H1 (cell line): ENCODE measurements at regions not wholly inside any gene's neighbourhood (a gene's known extent, or its start where the extent isn't known, plus 50 kb on each side); places are given as distances from the start of the nearest gene placed in this dataset.
"Not testable (repeated sequence)": the region's sequence is repeated elsewhere in the genome, so short reads cannot be mapped to it uniquely, and the experiment has no call there.

ENCODE experiments used
- CTCF ChIA-PET: fragments of 300-600 bp; sonication (Branson Sonifier 250); formaldehyde crosslinking; loops from one replicate; lab custom pipeline; 2021; ENCODE audit not compliant: partially characterized antibody; lab: Charles Lee
- POLR2A ChIA-PET: fragments of 300-600 bp; sonication (Branson Sonifier 250); formaldehyde crosslinking; loops from one replicate; lab custom pipeline; 2021; ENCODE audit warnings: inconsistent platforms; ENCODE audit not compliant: partially characterized antibody; lab: Charles Lee
- DNase-seq, 2 experiments: peaks; one replicate each; pipeline versions ENCODE4 v3.0.0 to v3.0.0-alpha.2; 2010 to 2022; ENCODE audit warnings: low spot score in 2 of 2, low read depth in 1 of 2, mixed read lengths in 1 of 2
- FAIRE-seq: peaks from 2 replicates; lab custom pipeline; 2011; peaks lifted over from hg19 to GRCh38; lab: Jason Lieb, UNC
- H2AFZ ChIP-seq: 2 replicates; pipeline ENCODE4 v1.8.1; 2012; ENCODE audit warnings: low read length, inconsistent platforms
- H2AK5ac ChIP-seq: 2 replicates; pipeline ENCODE4 v1.6.1; 2013; ENCODE audit warnings: low read depth, low read length
- H2BK120ac ChIP-seq: replicated peaks from 2 replicates; pipeline ENCODE3; 2013; ENCODE audit warnings: low read depth, low read length, inconsistent platforms
- H2BK12ac ChIP-seq: 2 replicates; pipeline ENCODE4 v1.6.1; 2013; ENCODE audit warnings: low read depth, low read length
- H2BK15ac ChIP-seq: 2 replicates; pipeline ENCODE4 v1.6.1; 2013; ENCODE audit warnings: low read length
- H2BK20ac ChIP-seq: 2 replicates; pipeline ENCODE4 v1.6.1; 2013; ENCODE audit warnings: low read length
- H2BK5ac ChIP-seq: 2 replicates; pipeline ENCODE4 v1.6.1; 2013; ENCODE audit warnings: low read depth, low read length
- H3K14ac ChIP-seq: 2 replicates; pipeline ENCODE4 v1.6.1; 2013; ENCODE audit warnings: inconsistent platforms; ENCODE audit not compliant: insufficient read length
- H3K18ac ChIP-seq: 2 replicates; pipeline ENCODE4 v1.6.1; 2013; ENCODE audit warnings: low read length; ENCODE audit errors: extremely low read depth
- H3K23ac ChIP-seq: 2 replicates; pipeline ENCODE4 v1.6.1; 2013; ENCODE audit warnings: inconsistent platforms; ENCODE audit not compliant: insufficient read length
- H3K23me2 ChIP-seq: 2 replicates; pipeline ENCODE4 v1.6.1; 2013; ENCODE audit warnings: low read depth, low read length
- H3K27ac ChIP-seq: 2 replicates; pipeline ENCODE4 v1.6.1; 2011; ENCODE audit warnings: low read depth, low read length, inconsistent platforms
- H3K27me3 ChIP-seq, 4 experiments: replicated peaks in 1 of 4; 1 replicate in 1 of 4; 2 replicates in 3 of 4; pipeline versions ENCODE4 v1.6.1 to v1.8.1; 2011 to 2013; ENCODE audit warnings: low read length in 3 of 4, mild to moderate bottlenecking in 3 of 4, inconsistent platforms in 2 of 4, mixed read lengths in 2 of 4, moderate library complexity in 1 of 4; ENCODE audit not compliant: control insufficient read depth in 3 of 4, insufficient read depth in 3 of 4; ENCODE audit errors: extremely low read depth in 1 of 4
- H3K36me3 ChIP-seq, 4 experiments: 2 replicates each; pipeline versions ENCODE4 v1.6.1 to v1.8.1; 2011 to 2013; ENCODE audit warnings: mild to moderate bottlenecking in 4 of 4, low read length in 3 of 4, moderate library complexity in 2 of 4, control low read depth in 1 of 4, inconsistent platforms in 1 of 4; ENCODE audit not compliant: insufficient read depth in 4 of 4, control insufficient read depth in 2 of 4
- H3K4ac ChIP-seq: replicated peaks from 2 replicates; pipeline ENCODE3; 2013; ENCODE audit warnings: low read length, low read depth, mixed read lengths, inconsistent platforms; ENCODE audit not compliant: insufficient read length
- H3K4me1 ChIP-seq, 4 experiments: replicated peaks in 1 of 4; 1 replicate in 1 of 4; 2 replicates in 3 of 4; pipeline versions ENCODE4 v1.6.1 to v1.8.1; 2011 to 2013; ENCODE audit warnings: low read length in 3 of 4, inconsistent platforms in 2 of 4, mixed read lengths in 1 of 4; ENCODE audit not compliant: insufficient read depth in 4 of 4, control insufficient read depth in 3 of 4
- H3K4me2 ChIP-seq, 2 experiments: 2 replicates each; pipeline versions ENCODE4 v1.6.1 to v1.8.1; 2011 to 2013; ENCODE audit warnings: low read depth in 2 of 2, low read length in 2 of 2, control low read depth in 1 of 2, inconsistent platforms in 1 of 2, mild to moderate bottlenecking in 1 of 2; ENCODE audit not compliant: insufficient read depth in 1 of 2
- H3K4me3 ChIP-seq, 4 experiments: fragments of 200-600, 300-600 bp in 1 of 4; sonication (generic), shearing (Covaris generic), sonication (Bioruptor Twin) in 1 of 4; 2 replicates each; pipeline versions ENCODE4 v1.5.1 to v1.8.1; 2011 to 2016; ENCODE audit warnings: low read length in 4 of 4, low read depth in 3 of 4, control low read depth in 2 of 4, inconsistent platforms in 2 of 4, mild to moderate bottlenecking in 2 of 4, mixed read lengths in 1 of 4, moderate library complexity in 1 of 4; ENCODE audit not compliant: insufficient read depth in 2 of 4; ENCODE audit errors: extremely low read depth in 1 of 4
- H3K56ac ChIP-seq: replicated peaks from 2 replicates; pipeline ENCODE3; 2013; ENCODE audit warnings: low read depth, mild to moderate bottlenecking, mixed read lengths, low read length, inconsistent platforms; ENCODE audit not compliant: insufficient read length
- H3K79me1 ChIP-seq: 2 replicates; pipeline ENCODE4 v1.6.1; 2013; ENCODE audit warnings: low read depth, low read length, control low read depth
- H3K79me2 ChIP-seq, 2 experiments: 2 replicates each; pipeline versions ENCODE4 v1.6.1 to v1.8.1; 2012 to 2013; ENCODE audit warnings: low read length in 2 of 2, mild to moderate bottlenecking in 2 of 2, inconsistent platforms in 1 of 2; ENCODE audit not compliant: insufficient read depth in 2 of 2, control insufficient read depth in 1 of 2
- H3K9ac ChIP-seq, 4 experiments: replicated peaks in 1 of 4; 1 replicate in 1 of 4; 2 replicates in 3 of 4; pipeline versions ENCODE4 v1.6.1 to v1.8.1; 2011 to 2013; ENCODE audit warnings: low read depth in 3 of 4, low read length in 3 of 4, control low read depth in 2 of 4, mild to moderate bottlenecking in 2 of 4, moderate library complexity in 2 of 4, inconsistent platforms in 1 of 4; ENCODE audit errors: extremely low read depth in 1 of 4
- H3K9me3 ChIP-seq, 2 experiments: 2 replicates each; pipeline versions ENCODE4 v1.6.1 to v1.8.1; 2012 to 2013; ENCODE audit warnings: mild to moderate bottlenecking in 2 of 2, moderate library complexity in 2 of 2, control low read depth in 1 of 2, inconsistent platforms in 1 of 2, low read depth in 1 of 2, low read length in 1 of 2, mixed read lengths in 1 of 2; ENCODE audit not compliant: insufficient read depth in 2 of 2
- H4K20me1 ChIP-seq, 2 experiments: replicated peaks in 1 of 2; 2 replicates each; pipeline versions ENCODE3 to v1.8.1; 2011 to 2013; ENCODE audit warnings: inconsistent platforms in 2 of 2, low read length in 2 of 2, mild to moderate bottlenecking in 1 of 2; ENCODE audit not compliant: insufficient read depth in 2 of 2, control insufficient read depth in 1 of 2
- H4K5ac ChIP-seq: 2 replicates; pipeline ENCODE4 v1.6.1; 2013; ENCODE audit warnings: low read length, low read depth, mixed read lengths, inconsistent platforms; ENCODE audit not compliant: insufficient read length
- H4K8ac ChIP-seq: 2 replicates; pipeline ENCODE4 v1.8.0; 2013; ENCODE audit warnings: mild to moderate bottlenecking, moderate library complexity, low read length, inconsistent platforms; ENCODE audit not compliant: insufficient read depth; ENCODE audit errors: extremely low read depth
- H4K91ac ChIP-seq: replicated peaks from 2 replicates; pipeline ENCODE3; 2013; ENCODE audit warnings: low read length, mixed read lengths, inconsistent platforms; ENCODE audit not compliant: insufficient read length
- BACH1 ChIP-seq: IDR thresholded peaks from 2 replicates; pipeline ENCODE4 v1.6.1; 2012; ENCODE audit warnings: low read length, improper control_type of control experiment
- HDAC2 ChIP-seq, 2 experiments: fragments of 300-600 bp in 1 of 2; sonication (generic) in 1 of 2; IDR thresholded peaks; 2 replicates each; pipeline ENCODE4 v1.6.1; 2011 to 2012; ENCODE audit warnings: low read depth in 2 of 2, low read length in 2 of 2, mild to moderate bottlenecking in 2 of 2, moderate library complexity in 2 of 2, borderline replicate concordance in 1 of 2, inconsistent platforms in 1 of 2
- TEAD4 ChIP-seq: IDR thresholded peaks from 2 replicates; pipeline ENCODE4 v1.6.1; 2012; ENCODE audit warnings: low read depth, low read length, inconsistent platforms, mixed read lengths
- WGBS, 2 experiments: shearing (Covaris generic) in 1 of 2; methylation state at CpG; one replicate each; pipeline versions ENCODE4 v1.1.6 to v1.1.7; 2013 to 2015; ENCODE audit warnings: low lambda C conversion rate in 2 of 2, mixed read lengths in 2 of 2, inconsistent platforms in 1 of 2, low coverage in 1 of 2, missing lambda C conversion rate in 1 of 2; ENCODE audit not compliant: insufficient replicate concordance in 2 of 2, insufficient coverage in 1 of 2, insufficient read length in 1 of 2; ENCODE audit errors: extremely low coverage in 1 of 2, missing lambda C conversion rate in 1 of 2; 5-methylcytosine and 5-hydroxymethylcytosine counted together

- Histone ChIP-seq H3K4ac (no peak overlapping the region), H2BK5ac (no peak overlapping the region), H3K18ac (no peak overlapping the region), H3K4me1 (no peaks in the 10 kb centered on the region), H3K9ac (no peak overlapping the region), H3K56ac (no peak overlapping the region), H4K91ac (no peak overlapping the region), H4K5ac (no peak overlapping the region), H4K20me1 (no peaks in the 10 kb centered on the region), H2BK12ac (no peak overlapping the region), H3K27ac (no peak overlapping the region), H3K4me3 (no peak overlapping the region), H2AFZ (peak overlapping the region; percentile 60), H3K23me2 (no peaks in the 10 kb centered on the region), H3K79me2 (no peaks in the 10 kb centered on the region), H4K8ac (no peak overlapping the region), H2BK20ac (no peak overlapping the region), H2BK15ac (no peak overlapping the region), H3K36me3 (no peaks in the 10 kb centered on the region), H2AK5ac (no peak overlapping the region), H3K4me2 (no peak overlapping the region), H3K23ac (no peak overlapping the region), H3K14ac (no peak overlapping the region), H3K9me3 (no peaks in the 10 kb centered on the region), H3K79me1 (no peaks in the 10 kb centered on the region), H3K27me3 (no peaks in the 10 kb centered on the region), H2BK120ac (no peak overlapping the region)
- ChIA-PET CTCF (interaction anchor here (0.5 kb wide), 1 partner anchor 9 kb away, joined by 3 read pairs; no protein-coding TSS in a partner anchor), POLR2A (no interaction called here)
- DNase-seq (peak in 1 of 2 experiments; percentile 13), FAIRE-seq (peak; percentile 7)
- WGBS, 2 experiments, result 62% methylated on average over 6 of the region's 6 CpGs; no CpG with 5 or more reads in 1 of the 2 experiments
- TF ChIP-seq TEAD4 (no peak), HDAC2 (IDR thresholded peaks at IDR 0.05; ENCODE audit: borderline replicate concordance in 1 of 2, low read depth in 2 of 2, low read length in 2 of 2) (no peak), BACH1 (0 out of 2 replicates have a peak, but pooled peaks have one; percentile 57)
Measured at GRCh38 chr13:73303851-73304250, 245.0 kb downstream of the KLF5 start.

GRCh38 chr13:73301622-73302021, 242.8 kb downstream of the KLF5 start:
- H3K4ac ChIP-seq, CTCF ChIA-PET: not testable (repeated sequence)

More at GRCh38 chr13:73301622-73302021, 242.8 kb downstream of the KLF5 start:
- DNase-seq, POLR2A ChIA-PET, H3K4me3 ChIP-seq, H4K5ac ChIP-seq, H2BK120ac ChIP-seq, H3K23ac ChIP-seq, H3K18ac ChIP-seq, H3K27me3 ChIP-seq, H3K27ac ChIP-seq, H3K79me1 ChIP-seq, H3K9ac ChIP-seq, H2BK5ac ChIP-seq, H2BK15ac ChIP-seq, FAIRE-seq, H2AK5ac ChIP-seq, H4K91ac ChIP-seq, H3K14ac ChIP-seq, H3K56ac ChIP-seq, H3K4me1 ChIP-seq, H4K20me1 ChIP-seq, H2AFZ ChIP-seq, H3K36me3 ChIP-seq, H4K8ac ChIP-seq, H2BK20ac ChIP-seq, H3K4me2 ChIP-seq, H3K9me3 ChIP-seq, H3K23me2 ChIP-seq, H3K79me2 ChIP-seq, H2BK12ac ChIP-seq: not testable (repeated sequence)
